NCI-H748 (cell line): ENCODE measurements at regions not wholly inside any gene's neighbourhood (a gene's known extent, or its start where the extent isn't known, plus 50 kb on each side); places are given as distances from the start of the nearest gene placed in this dataset.
A peak's percentile ranks its signal among the peaks of the same experiment; 100 is the strongest.
"Not testable (repeated sequence)": the region's sequence is repeated elsewhere in the genome, so short reads cannot be mapped to it uniquely, and the experiment has no call there.

ENCODE experiments used
- DNase-seq: peaks from one replicate; lab custom pipeline; 2025; ENCODE audit not compliant: unreplicated experiment; lab: John Stamatoyannopoulos, UW

DNA sequence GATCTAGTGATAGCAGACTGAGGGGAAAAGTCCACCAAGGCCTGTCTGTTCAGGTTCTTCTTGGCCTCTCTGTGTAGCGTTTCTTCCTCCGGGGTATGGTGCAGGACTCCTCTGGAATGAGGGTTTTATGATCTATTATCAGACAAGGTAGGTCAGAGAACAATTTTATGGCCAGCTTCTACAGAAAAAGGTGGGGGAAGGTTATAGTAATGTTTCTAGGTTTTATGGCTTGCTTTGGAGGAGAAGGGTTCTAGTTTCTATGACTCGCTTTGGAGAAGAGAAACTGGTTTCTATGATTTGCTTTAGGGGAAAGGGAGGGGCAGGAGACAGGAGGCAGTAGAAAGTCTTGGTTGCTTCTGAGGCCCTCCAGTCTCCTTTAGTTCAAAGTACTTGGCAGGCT lies 144.8 kb upstream of the LAMA2 start:
- DNase-seq, result no peak

GRCh38 chr6:128736780-128737179 lies 146.2 kb upstream of the LAMA2 start:
- no peak for DNase-seq

GRCh38 chr6:128731249-128732165 lies 151.4 kb upstream of the LAMA2 start:
- DNase-seq, result peak; percentile 67

GRCh38 chr6:128727500-128727899 lies 155.4 kb upstream of the LAMA2 start:
- peak; percentile 11 for DNase-seq

GRCh38 chr6:128725271-128726233 lies 157.4 kb upstream of the LAMA2 start:
- DNase-seq, result peak; percentile 27

DNA sequence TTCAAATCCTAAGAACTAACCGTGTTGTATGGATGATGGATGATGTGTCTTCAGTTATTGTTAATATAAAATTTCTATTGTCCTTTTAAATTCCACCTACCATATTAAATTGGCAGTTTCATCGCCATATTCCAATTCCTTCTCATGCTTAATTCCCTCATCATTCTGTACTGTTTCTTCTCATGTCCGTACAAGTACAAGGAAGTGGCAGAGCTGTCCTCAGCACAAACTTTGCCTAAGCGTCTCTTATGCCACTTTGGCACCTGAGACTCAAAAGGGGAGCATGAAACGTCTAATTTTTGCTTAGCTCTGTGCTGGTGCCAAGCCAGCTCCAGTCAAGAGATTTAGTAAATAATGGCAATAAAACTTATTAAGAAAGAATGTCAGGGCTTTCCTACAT lies 158.2 kb upstream of the LAMA2 start:
- DNase-seq, result no peak

- DNase-seq, result no peak
Observed at GRCh38 chr6:128723667-128724066, 159.3 kb upstream of the LAMA2 start.

- no peak for DNase-seq
Observed at GRCh38 chr6:128720891-128721290, 162.0 kb upstream of the LAMA2 start.

DNA sequence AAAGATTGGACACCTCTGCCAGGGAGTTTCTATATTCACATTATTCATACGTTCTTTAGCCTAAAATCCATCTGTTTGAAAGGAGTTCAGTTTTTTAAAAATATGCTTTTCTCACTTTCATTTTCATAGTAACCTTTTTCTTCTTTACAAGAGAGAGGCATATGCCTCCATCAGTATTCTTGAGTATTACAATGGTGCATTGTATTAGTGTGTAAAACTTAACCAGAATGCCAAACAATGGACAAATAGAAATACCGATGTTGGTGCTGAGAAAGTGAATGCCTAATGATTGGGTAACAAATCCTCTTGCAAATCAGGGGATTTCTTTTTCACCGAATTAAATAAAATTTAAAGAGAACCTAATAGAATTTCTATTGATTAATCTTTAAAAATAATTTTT lies 163.2 kb upstream of the LAMA2 start:
- DNase-seq, result no peak

GRCh38 chr6:128713461-128713860 lies 169.5 kb upstream of the LAMA2 start:
- no peak for DNase-seq

DNA sequence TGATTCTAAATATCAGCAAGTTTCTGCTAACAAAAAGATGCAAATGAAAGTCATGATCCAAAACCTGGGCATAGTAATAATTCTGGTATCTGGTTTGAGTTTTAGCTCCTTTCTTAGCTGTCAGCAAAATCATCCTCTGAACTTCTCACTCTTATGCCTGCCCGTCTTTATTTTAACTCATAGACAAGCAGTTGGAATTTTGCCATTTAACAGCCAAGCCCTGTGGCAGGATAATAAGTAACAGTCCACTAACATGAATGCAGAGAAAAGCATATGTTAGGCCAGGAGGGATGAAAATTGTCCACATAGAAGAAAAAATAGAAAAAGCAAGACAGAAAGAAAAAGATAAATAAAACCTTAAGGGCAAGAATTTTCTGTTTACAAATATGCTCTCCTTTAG lies 170.0 kb upstream of the LAMA2 start:
- no peak for DNase-seq

DNA sequence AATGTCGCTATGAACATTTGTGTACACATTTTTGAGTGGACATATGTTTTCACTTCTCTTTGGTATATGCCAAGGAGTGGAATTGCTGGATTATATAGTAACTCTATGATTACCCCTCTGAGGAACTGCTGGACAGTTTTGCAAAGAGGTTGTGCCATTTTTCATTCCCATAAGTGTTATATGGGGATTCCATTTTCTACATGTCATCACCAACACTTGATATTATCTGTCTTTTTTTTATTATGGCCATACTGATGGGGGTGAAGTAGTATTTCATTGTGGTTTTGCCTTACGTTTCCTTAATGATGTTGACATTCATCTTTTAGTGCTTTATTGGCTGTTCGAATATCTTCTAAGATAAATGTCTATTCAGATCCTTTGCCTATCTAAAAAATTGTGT lies 171.8 kb upstream of the LAMA2 start:
- DNase-seq, result no peak

DNA sequence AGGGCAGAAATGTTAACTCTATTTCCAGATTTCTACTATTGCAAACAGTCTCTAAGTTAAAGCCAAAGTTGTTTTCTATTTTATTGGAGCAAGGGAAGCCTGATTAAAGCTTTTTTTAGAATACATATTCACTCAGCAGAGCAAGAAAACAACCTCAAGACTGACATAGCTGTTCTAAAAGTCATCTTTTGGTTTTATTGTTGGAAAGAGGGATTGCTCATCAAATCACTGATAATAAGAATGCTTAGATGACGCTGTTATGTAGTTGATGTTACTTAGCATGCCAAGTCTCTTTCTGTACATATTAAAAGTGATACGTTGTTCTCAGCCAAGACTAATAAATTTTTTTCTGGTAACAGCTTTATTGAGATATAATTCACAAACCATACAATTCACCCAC lies 172.6 kb upstream of the LAMA2 start:
- DNase-seq, result no peak

DNA sequence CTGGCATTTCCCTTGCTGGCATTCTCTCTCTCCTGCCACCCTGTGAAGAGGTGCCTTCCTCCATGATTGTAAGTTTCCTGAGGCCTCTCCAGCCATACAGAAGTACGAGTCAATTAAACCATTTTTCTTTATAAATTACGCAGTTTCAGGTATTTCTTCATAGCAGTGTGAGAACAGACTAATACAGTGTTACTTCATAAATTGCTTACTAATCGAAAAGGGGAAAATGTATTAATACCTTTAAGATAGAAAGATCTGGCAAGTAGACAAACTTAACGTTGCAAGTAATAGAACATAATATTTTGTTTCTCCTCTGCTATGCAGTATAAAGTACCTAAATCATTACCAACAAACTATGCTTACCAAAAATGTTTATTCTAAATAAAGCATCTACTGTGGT lies 178.3 kb upstream of the LAMA2 start:
- DNase-seq, result no peak

DNA sequence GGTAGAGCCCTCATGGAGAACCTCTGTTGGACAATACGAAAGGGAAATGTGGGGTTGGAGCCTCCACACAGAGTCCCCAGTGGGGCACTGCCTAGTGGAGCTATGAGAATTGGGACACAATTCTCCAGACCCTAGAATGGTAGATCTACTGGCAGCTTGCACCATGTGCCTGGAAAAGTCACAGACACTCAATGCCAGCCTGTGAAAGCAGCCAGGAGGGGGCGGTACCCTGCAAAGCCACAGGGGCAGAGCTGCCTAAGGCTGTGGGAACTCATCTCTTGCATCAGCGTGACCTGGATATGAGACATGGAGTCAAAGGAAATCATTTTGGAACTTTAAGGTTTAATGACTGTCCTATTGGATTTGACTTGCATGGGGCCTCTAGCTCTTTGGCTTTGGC lies 179.1 kb upstream of the LAMA2 start:
- not testable (repeated sequence) for DNase-seq

GRCh38 chr6:128696691-128697689 lies 176.6 kb upstream of the PTPRK start:
- DNase-seq, result no peak

- no peak for DNase-seq
Observed at GRCh38 chr6:128694303-128695009, 174.1 kb upstream of the PTPRK start.

GRCh38 chr6:128690063-128690462 lies 169.7 kb upstream of the PTPRK start:
- no peak for DNase-seq

GRCh38 chr6:128686084-128686483 lies 165.7 kb upstream of the PTPRK start:
- no peak for DNase-seq

GRCh38 chr6:128676456-128676855 lies 156.1 kb upstream of the PTPRK start:
- no peak for DNase-seq
